Stimulated activated CD4-positive, alpha-beta T cell treated with anti-CD3 and anti-CD28 coated beads, Interleukin-4, amount 100 ng/mL, for 1 hour (primary cell): ENCODE measurements at regions not wholly inside any gene's neighbourhood (a gene's known extent, or its start where the extent isn't known, plus 50 kb on each side); places are given as distances from the start of the nearest gene placed in this dataset.
"Not testable (repeated sequence)": the region's sequence is repeated elsewhere in the genome, so short reads cannot be mapped to it uniquely, and the experiment has no call there.

ENCODE experiments used
- DNase-seq: peaks from one replicate; pipeline ENCODE4 v3.0.0-alpha.2; 2020

- peak; percentile 18 for DNase-seq
Measured at GRCh38 chr4:111283066-111283677, 660.3 kb upstream of the PITX2 start.

- DNase-seq: no peak
Measured at GRCh38 chr4:111296466-111296865, 673.6 kb upstream of the PITX2 start.

- DNase-seq: no peak
Measured at GRCh38 chr4:111303806-111304205, 680.9 kb upstream of the PITX2 start.

GRCh38 chr4:111323496-111323895 lies 700.6 kb upstream of the PITX2 start:
- DNase-seq: no peak

GRCh38 chr4:111323916-111324315 lies 701.0 kb upstream of the PITX2 start:
- DNase-seq: no peak

DNA sequence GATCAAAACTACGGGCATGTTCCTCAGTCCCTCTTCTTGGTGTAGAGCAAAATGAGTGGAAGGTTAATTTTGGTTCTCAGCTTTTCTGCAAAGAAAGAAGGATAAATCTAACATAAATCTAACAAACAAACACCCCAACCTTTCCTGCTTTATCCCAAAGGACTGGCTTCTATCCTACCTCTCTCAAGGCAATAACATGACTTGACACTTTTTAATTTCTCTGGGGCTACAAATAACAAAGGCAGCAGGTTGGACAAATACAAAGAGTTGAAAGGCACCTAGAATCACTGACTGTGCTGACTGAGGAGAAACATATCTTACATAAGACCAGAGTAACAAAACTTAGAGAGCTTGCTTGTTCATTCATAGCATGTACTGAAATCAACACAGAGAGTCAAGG lies 703.6 kb upstream of the PITX2 start:
- DNase-seq: no peak

DNA sequence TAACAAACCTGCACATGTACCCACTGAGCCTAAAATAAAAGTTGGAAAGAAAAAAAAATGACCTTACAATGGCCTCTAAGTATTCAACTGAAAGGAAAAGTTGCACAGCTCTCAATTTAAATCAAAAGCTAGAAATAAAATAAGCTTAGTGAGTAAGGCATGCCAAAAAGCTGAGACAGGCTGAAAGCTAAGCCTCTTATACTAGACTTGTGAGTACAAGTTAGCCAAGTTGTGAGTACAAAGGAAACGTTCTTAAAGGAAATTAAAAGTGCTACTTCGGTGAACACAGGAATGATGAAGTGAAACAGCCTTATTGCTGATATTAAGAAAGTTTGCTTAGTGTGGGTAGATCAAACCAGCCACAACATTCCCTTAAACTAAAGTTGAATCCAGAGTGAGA lies 707.9 kb upstream of the PITX2 start:
- no peak for DNase-seq

- no peak for DNase-seq
Measured at GRCh38 chr4:111334361-111334760, 711.5 kb upstream of the PITX2 start.

DNA sequence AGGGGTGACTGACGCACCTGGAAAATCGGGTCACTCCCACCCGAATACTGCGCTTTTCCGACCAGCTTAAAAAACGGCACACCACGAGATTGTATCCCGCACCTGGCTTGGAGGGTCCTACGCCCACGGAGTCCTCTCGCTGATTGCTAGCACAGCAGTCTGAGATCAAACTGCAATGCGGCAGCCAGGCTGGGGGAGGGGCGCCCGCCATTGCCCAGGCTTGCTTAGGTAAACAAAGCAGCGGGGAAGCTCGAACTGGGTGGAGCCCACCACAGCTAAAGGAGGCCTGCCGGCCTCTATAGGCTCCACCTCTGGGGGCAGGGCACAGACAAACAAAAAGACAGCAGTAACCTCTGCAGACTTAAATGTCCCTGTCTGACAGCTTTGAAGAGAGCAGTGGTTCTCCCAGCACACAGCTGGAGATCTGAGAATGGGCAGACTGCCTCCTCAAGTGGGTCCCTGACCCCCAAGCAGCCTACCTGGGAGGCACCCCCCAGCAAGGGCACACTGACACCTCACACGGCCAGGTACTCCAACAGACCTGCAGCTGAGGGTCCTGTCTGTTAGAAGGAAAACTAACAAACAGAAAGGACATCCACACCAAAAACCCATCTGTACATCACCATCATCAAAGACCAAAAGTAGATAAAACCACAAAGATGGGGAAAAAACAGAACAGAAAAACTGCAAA lies 714.5 kb upstream of the PITX2 start:
- DNase-seq: not testable (repeated sequence)

GRCh38 chr4:111359602-111360001 lies 736.7 kb upstream of the PITX2 start:
- DNase-seq: no peak

DNA sequence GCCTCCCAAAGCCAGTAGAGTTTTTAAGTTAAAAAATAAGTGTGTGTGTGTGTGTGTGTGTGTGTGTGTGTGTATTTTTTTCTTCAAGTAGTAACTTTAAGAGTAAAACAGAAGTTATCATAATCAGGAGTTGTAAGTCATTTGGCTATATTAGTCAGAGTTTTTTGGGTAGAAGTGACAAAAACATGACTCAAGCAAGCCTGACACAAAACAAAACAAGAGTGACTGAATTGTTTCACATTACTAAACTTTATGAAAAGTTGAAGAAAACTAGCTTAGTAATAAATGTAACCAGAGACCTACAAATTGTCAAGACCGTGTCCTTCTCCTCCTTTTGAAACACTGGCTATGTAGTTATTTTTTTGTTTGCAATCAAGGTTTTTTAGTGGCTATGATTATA lies 738.0 kb upstream of the PITX2 start:
- no peak for DNase-seq

DNA sequence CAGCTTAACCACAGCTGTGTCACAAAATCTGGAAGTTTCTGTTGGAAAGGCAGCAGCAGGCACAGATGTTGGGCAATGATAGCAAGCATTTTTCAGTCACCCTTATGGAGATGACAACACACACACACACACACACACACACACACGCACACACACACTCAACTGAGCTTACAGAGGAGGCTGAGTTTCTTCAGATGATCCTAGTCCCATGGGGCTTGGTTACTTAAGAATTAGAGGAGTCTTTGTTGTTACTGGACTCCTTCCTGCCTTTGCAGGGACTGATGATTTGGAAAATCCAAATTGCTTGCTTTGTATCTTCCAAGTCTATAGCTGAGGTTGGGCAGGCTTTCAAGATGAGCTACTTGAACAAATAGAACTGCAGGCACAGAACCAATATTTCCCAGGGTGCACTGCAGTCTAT lies 740.1 kb upstream of the PITX2 start:
- no peak for DNase-seq

DNA sequence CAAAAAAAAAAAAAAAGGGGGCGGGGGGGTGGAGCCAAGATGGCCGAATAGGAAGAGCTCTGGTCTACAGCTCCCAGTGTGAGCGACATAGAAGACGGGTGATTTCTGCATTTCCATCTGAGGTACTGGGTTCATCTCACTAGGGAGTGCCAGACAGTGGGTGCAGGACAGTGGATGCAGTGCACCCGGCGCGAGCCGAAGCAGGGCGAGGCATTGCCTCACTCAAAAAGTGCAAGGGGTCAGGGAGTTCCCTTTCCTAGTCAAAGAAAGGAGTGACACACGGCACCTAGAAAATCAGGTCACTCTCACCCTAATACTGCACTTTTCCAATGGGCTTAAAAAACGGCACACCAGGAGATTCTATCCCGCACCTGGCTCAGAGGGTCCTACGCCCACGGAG lies 755.0 kb upstream of the PITX2 start:
- DNase-seq: not testable (repeated sequence)

DNA sequence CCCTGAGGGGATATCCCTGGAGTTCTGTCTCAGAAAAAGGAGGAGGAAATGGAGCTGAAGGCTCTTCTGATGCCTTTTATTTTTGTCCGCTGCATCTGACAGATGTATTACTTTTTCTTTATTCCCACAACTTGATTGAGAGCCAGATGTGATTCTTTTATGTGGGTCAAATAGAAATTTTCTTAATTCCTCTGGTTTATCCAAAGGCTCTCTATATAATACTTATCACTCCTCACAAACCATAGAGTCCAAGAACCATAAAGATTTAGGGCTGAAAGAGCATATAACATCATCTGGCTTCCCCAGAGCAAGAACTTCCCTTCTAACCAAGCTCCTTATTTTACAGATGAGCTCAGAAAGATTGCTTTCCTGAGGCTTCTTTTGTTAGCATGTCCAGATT lies 756.7 kb upstream of the FAM241A start:
- no peak for DNase-seq

- DNase-seq: no peak
Measured at GRCh38 chr4:111391829-111392228, 753.4 kb upstream of the FAM241A start.

- DNase-seq: no peak
Measured at GRCh38 chr4:111393781-111394180, 751.5 kb upstream of the FAM241A start.

- no peak for DNase-seq
Measured at GRCh38 chr4:111398906-111399330, 746.3 kb upstream of the FAM241A start.

DNA sequence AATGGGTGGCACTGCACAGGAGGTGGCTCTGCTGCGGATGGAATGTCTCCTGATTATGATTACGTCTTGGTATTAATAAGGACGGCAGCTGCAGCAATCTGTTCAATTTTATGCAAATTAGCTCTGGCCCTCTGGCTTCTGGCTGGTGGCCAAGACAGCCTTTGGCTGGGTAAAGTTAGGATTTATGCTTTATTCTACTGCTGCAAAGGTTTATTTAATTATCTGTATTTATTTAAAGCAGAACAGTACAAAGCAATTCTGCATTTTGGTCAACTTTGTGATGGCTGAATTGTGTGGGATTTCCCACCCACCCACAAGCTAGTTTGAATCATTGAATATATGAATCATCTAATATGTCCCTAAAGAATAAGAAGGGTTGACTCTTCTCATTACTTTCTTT lies 745.6 kb upstream of the FAM241A start:
- DNase-seq: no peak

DNA sequence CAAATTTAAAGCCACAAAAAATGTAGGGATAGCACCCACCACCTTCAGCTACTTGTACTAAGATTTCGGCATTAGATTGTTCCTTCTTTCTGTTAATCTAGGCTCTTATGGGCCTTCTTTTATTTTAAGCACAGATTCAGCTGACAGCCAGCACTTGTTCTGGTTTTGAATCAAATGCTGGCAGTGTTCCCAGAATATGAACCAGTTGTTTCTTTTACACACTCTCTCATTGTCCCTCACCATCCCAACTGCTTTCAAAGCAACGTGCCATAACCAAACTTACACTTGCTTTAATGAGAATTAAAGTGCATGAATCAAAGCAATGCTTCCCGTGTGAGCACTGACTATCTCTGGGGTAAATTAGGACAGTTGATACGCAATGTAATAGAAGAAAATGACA lies 744.5 kb upstream of the FAM241A start:
- DNase-seq: no peak

DNA sequence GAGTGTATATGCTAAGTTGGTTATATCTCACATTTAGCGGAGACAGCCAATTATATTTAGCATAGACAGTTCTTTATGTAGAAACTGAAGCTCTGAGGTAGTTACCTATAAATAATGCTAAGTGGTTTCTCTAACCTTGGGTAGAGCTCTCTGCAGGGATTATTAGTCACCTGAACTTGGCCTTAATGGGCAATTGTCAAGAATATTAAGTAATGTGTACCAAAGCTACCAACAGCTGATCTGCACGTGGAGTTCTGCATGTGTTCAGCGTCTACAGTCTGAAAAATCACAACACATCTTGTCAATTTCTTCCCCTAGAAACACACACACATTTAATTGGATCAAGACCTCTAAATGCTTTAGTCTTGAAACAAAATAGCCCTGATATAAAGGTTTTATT lies 740.6 kb upstream of the FAM241A start:
- DNase-seq: no peak

- DNase-seq: no peak
Measured at GRCh38 chr4:111405989-111406388, 739.3 kb upstream of the FAM241A start.

GRCh38 chr4:111410571-111410970 lies 734.7 kb upstream of the FAM241A start:
- DNase-seq: no peak

DNA sequence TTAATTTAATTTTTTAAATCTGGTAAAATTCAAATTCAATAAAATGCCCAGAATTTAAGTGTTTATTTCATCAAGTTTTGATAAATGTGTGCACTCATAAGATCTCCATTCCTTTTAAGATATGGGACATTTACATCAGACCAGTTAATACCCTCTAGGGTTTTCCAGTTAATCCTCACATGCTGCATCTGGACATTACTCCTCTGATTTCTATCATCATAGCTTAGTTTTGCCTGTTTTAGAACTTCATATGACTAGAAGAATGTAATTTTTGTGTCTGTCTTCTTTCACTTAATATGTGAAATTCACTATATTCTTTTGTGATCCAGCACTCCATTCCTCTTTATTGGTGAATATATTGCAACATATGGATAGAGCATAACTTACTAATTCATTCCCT lies 727.7 kb upstream of the FAM241A start:
- no peak for DNase-seq

DNA sequence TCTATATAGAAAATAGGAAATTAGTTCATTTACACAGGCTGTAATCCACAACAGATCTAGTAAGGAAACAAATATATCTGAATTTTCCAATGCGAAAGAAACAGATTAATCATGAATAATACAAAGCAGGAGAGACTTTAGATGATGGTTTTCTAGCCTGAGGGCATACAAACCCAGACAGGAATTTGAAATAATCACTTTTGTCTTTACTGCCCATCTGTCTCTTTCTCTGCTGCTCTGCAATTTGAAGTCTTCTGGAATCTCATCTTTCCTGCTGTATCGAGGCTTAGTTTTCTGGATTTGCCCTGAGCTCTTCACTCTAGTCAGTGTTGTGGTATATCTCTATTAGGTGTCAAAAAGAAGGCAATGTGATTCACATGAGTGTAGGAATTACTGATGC lies 711.8 kb upstream of the FAM241A start:
- DNase-seq: no peak

- DNase-seq: no peak
Measured at GRCh38 chr4:111434586-111434985, 710.7 kb upstream of the FAM241A start.
